ENCODE measurements at regions not wholly inside any gene's neighbourhood (a gene's known extent, or its start where the extent isn't known, plus 50 kb on each side); places are given as distances from the start of the nearest gene placed in this dataset.

DNA sequence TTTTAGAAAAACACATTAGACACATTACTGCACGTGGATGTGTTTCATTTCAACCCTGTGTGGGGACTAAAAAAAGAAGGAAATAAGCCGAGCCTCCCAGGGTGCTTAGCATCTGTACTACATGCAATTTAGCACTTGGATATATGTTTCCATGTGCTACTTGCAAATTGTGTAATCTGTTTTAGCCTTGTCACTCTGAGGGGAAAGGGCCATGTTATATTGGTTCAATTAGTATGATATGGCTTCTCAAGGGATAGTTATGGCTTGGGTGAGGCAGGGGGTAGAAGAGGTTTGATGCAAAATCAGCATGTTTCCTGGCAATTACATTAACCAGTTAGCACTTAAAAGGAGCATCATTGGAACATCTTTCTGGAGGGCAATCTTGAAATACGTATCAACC, 353.5 kb upstream of the GOT2 start:
- H3K27me3 ChIP-seq = no peaks in the 10 kb centered on the region
- TF ChIP-seq, protein P1, sequence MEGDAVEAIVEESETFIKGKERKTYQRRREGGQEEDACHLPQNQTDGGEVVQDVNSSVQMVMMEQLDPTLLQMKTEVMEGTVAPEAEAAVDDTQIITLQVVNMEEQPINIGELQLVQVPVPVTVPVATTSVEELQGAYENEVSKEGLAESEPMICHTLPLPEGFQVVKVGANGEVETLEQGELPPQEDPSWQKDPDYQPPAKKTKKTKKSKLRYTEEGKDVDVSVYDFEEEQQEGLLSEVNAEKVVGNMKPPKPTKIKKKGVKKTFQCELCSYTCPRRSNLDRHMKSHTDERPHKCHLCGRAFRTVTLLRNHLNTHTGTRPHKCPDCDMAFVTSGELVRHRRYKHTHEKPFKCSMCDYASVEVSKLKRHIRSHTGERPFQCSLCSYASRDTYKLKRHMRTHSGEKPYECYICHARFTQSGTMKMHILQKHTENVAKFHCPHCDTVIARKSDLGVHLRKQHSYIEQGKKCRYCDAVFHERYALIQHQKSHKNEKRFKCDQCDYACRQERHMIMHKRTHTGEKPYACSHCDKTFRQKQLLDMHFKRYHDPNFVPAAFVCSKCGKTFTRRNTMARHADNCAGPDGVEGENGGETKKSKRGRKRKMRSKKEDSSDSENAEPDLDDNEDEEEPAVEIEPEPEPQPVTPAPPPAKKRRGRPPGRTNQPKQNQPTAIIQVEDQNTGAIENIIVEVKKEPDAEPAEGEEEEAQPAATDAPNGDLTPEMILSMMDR (IDR thresholded peaks at IDR 0.05) = no peak
- no peak overlapping the region for H3K4me3 ChIP-seq
- H3K27ac ChIP-seq = no peak overlapping the region
- H3K4me1 ChIP-seq = no peaks in the 10 kb centered on the region
- intact Hi-C loops (cut with DNase I) = no loop called here
- no peaks in the 10 kb centered on the region for H3K9me3 ChIP-seq
- no peaks in the 10 kb centered on the region for H3K36me3 ChIP-seq
- no peak for DNase-seq (ENCODE audit: low spot score in 2 of 2)

GRCh38 chr16:59067205-59067604, 333.1 kb upstream of the GOT2 start:
- Histone ChIP-seq H3K27me3 (no peaks in the 10 kb centered on the region), H3K36me3 (no peaks in the 10 kb centered on the region), H3K9me3 (peaks cover 0 to 5% of the 10 kb centered on the region in 2 donors), H3K27ac (no peak overlapping the region), H3K4me3 (no peak overlapping the region), H3K4me1 (no peaks in the 10 kb centered on the region)
- DNase-seq (ENCODE audit: low spot score in 2 of 2) = no peak
- intact Hi-C loops (cut with DNase I) = no loop called here
- TF ChIP-seq, protein P1 (IDR thresholded peaks at IDR 0.05) = no peak

GRCh38 chr16:59060207-59060606, 326.1 kb upstream of the GOT2 start:
- no peak for DNase-seq (ENCODE audit: low spot score in 2 of 2)
- no peaks in the 10 kb centered on the region for H3K27me3 ChIP-seq
- no peaks in the 10 kb centered on the region for H3K9me3 ChIP-seq
- no peak overlapping the region for H3K27ac ChIP-seq
- no peaks in the 10 kb centered on the region for H3K4me1 ChIP-seq
- TF ChIP-seq, protein P1 (IDR thresholded peaks at IDR 0.05) = no peak
- intact Hi-C loops (cut with DNase I) = no loop called here
- H3K36me3 ChIP-seq = no peaks in the 10 kb centered on the region
- no peak overlapping the region for H3K4me3 ChIP-seq

GRCh38 chr16:59058250-59058649, 324.1 kb upstream of the GOT2 start:
- DNase-seq (ENCODE audit: low spot score in 2 of 2) = no peak
- TF ChIP-seq, protein P1 (IDR thresholded peaks at IDR 0.05) = no peak
- Histone ChIP-seq H3K36me3 (no peaks in the 10 kb centered on the region), H3K9me3 (no peaks in the 10 kb centered on the region), H3K27me3 (no peaks in the 10 kb centered on the region), H3K4me1 (no peaks in the 10 kb centered on the region), H3K27ac (no peak overlapping the region), H3K4me3 (no peak overlapping the region)
- intact Hi-C loops (cut with DNase I) = no loop called here

DNA sequence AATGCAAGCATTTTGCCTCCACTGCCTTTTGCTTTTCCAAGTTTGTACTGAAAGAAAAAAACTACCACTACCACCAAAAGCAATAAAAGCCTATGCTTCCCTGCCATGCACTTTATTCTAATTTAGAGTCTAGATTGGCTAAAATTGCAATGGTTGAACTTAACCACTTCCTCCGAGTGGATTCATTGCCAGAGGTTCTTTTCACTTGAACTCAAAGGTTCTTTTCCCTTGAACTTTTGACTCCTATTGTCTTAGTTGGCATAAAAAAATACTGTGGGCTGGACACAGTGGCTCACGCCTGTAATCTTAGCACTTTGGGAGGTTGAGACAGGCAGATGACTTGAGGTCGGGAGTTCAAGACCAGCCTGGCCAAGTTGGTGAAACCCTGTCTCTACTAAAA, 319.8 kb upstream of the GOT2 start:
- TF ChIP-seq, protein P1 (IDR thresholded peaks at IDR 0.05) = no peak
- H3K27ac ChIP-seq = no peak overlapping the region
- no peak overlapping the region for H3K4me3 ChIP-seq
- H3K4me1 ChIP-seq = no peaks in the 10 kb centered on the region
- H3K36me3 ChIP-seq = no peaks in the 10 kb centered on the region
- intact Hi-C loops (cut with DNase I) = no loop called here
- H3K9me3 ChIP-seq = no peaks in the 10 kb centered on the region
- no peak for DNase-seq (ENCODE audit: low spot score in 2 of 2)
- no peaks in the 10 kb centered on the region for H3K27me3 ChIP-seq

DNA sequence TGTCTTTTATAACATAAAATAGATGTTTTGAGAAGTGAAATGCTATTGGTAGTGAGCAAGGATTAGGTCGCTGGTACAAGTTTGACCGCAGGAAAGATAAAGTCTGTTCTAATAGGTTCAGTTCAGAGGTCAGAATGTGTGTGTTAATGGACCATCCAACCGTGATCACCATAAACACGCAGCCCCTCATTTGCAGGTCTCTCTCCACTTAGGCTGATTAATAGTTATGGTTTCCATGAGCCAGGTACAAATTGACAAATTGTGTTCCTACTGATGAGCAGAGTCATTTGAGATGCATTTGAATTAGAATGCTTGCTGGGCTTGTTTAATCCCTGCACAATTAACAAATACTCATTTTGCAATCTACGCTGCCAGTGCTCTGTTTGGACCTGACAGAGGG, 318.1 kb upstream of the GOT2 start:
- H3K4me1 ChIP-seq = no peaks in the 10 kb centered on the region
- no peak for DNase-seq (ENCODE audit: low spot score in 2 of 2)
- H3K27ac ChIP-seq = no peak overlapping the region
- H3K9me3 ChIP-seq = no peaks in the 10 kb centered on the region
- no peaks in the 10 kb centered on the region for H3K36me3 ChIP-seq
- TF ChIP-seq, protein P1 (IDR thresholded peaks at IDR 0.05) = no peak
- H3K27me3 ChIP-seq = no peaks in the 10 kb centered on the region
- intact Hi-C loops (cut with DNase I) = no loop called here
- H3K4me3 ChIP-seq = no peak overlapping the region
